Rectal smooth muscle tissue (tissue), 1 donor: ENCODE measurements at regions not wholly inside any gene's neighbourhood (a gene's known extent, or its start where the extent isn't known, plus 50 kb on each side); places are given as distances from the start of the nearest gene placed in this dataset.

Source experiments
- H3K27ac ChIP-seq: one replicate; pipeline ENCODE4 v1.7.0; 2013; ENCODE audit warnings: low read depth, low read length, inconsistent platforms
- H3K27me3 ChIP-seq: one replicate; pipeline ENCODE4 v1.7.0; 2013; ENCODE audit warnings: low read length; ENCODE audit not compliant: control insufficient read depth, insufficient read depth
- H3K36me3 ChIP-seq: one replicate; pipeline ENCODE4 v1.7.0; 2013; ENCODE audit warnings: low read length; ENCODE audit not compliant: control insufficient read depth, insufficient read depth
- H3K4me1 ChIP-seq: one replicate; pipeline ENCODE4 v1.7.0; 2013; ENCODE audit warnings: low read length; ENCODE audit not compliant: control insufficient read depth, insufficient read depth
- H3K4me3 ChIP-seq: one replicate; pipeline ENCODE4 v1.7.0; 2013; ENCODE audit warnings: low read length
- H3K9ac ChIP-seq: one replicate; pipeline ENCODE4 v1.7.0; 2013; ENCODE audit warnings: low read length

GRCh38 chr15:95957861-95958260, 372.6 kb upstream of the NR2F2 start:
- H3K27ac ChIP-seq: no peak overlapping the region
- no peaks in the 10 kb centered on the region for H3K36me3 ChIP-seq
- H3K27me3 ChIP-seq: no peaks in the 10 kb centered on the region
- no peaks in the 10 kb centered on the region for H3K4me1 ChIP-seq
- H3K4me3 ChIP-seq: no peak overlapping the region
- H3K9ac ChIP-seq: no peak overlapping the region

GRCh38 chr15:95958382-95958781, 372.1 kb upstream of the NR2F2 start:
- Histone ChIP-seq H3K4me3 (no peak overlapping the region), H3K4me1 (no peaks in the 10 kb centered on the region), H3K9ac (no peak overlapping the region), H3K36me3 (no peaks in the 10 kb centered on the region), H3K27me3 (no peaks in the 10 kb centered on the region), H3K27ac (no peak overlapping the region)

DNA sequence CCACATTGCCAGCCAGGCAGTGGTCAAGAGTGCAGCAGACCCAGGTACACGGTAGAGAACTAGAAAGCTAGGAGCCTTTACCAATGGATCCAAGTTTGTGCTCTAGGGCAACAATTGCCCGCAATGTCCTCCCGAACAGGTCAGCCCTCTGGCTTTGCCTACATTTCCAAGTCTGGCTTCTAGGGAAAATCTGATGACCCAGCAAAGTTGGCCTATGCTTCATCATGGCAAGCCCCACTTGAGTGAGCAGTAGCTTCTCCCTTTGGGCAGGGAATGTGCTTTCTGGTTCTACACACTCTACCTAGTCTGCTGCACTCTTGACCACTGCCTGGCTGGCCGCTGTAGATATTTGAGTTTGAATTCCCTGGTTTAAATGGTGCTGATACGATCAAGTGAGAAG, 361.6 kb upstream of the NR2F2 start:
- no peak overlapping the region for H3K27ac ChIP-seq
- H3K27me3 ChIP-seq: no peaks in the 10 kb centered on the region
- H3K4me3 ChIP-seq: no peak overlapping the region
- H3K36me3 ChIP-seq: no peaks in the 10 kb centered on the region
- no peak overlapping the region for H3K9ac ChIP-seq
- H3K4me1 ChIP-seq: no peaks in the 10 kb centered on the region

GRCh38 chr15:95970326-95970725, 360.2 kb upstream of the NR2F2 start:
- no peaks in the 10 kb centered on the region for H3K27me3 ChIP-seq
- H3K36me3 ChIP-seq: no peaks in the 10 kb centered on the region
- H3K4me3 ChIP-seq: no peak overlapping the region
- H3K4me1 ChIP-seq: no peaks in the 10 kb centered on the region
- no peak overlapping the region for H3K27ac ChIP-seq
- no peak overlapping the region for H3K9ac ChIP-seq

DNA sequence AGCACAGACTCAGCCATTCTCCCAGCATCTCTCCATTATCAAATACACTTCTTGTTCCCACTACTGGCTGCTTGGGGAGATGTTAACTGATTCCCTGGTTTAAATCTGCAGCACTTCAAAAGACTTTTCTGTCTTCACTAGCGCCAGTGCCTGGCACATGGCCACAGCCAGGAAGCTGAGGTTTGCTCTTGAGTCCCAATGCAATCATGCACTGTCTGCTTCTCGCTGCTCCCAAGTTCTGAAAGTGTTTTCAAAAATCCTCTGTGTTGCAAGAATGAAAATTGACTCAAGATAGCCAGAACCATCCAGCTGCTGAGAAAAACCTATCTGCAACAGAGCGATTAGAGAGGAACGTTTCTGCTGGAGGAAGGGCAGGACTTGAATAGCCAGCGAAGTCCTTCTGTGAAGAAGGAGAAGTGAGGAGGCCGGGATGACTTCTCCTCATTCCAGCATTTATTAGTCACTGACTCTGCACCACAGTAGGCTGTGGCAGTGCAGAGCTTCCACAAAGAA, 358.4 kb upstream of the NR2F2 start:
- Histone ChIP-seq H3K36me3 (no peaks in the 10 kb centered on the region), H3K27me3 (no peaks in the 10 kb centered on the region), H3K4me3 (no peak overlapping the region), H3K27ac (no peak overlapping the region), H3K9ac (no peak overlapping the region), H3K4me1 (no peaks in the 10 kb centered on the region)

DNA sequence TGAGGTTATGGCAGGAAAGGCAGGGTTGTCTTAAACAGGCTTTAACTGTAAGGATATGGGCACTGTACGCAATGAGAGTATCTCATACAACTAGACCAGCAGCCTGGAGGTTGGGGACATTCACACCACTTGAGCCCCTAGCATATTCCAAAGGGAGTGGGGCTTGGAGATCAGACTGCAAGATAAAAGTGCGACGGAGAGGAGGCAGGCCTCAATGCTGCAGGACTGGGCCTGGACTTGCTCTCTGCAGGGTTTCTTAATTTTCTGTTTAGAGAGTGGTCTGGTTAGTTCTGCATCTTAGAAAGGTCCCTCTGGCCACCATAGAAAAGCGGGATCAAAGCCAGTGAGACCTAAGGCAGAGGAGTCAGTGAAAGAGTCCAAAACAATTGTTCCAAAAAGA, 357.7 kb upstream of the NR2F2 start:
- Histone ChIP-seq H3K36me3 (no peaks in the 10 kb centered on the region), H3K27ac (no peak overlapping the region), H3K4me1 (no peaks in the 10 kb centered on the region), H3K4me3 (no peak overlapping the region), H3K27me3 (no peaks in the 10 kb centered on the region), H3K9ac (no peak overlapping the region)

DNA sequence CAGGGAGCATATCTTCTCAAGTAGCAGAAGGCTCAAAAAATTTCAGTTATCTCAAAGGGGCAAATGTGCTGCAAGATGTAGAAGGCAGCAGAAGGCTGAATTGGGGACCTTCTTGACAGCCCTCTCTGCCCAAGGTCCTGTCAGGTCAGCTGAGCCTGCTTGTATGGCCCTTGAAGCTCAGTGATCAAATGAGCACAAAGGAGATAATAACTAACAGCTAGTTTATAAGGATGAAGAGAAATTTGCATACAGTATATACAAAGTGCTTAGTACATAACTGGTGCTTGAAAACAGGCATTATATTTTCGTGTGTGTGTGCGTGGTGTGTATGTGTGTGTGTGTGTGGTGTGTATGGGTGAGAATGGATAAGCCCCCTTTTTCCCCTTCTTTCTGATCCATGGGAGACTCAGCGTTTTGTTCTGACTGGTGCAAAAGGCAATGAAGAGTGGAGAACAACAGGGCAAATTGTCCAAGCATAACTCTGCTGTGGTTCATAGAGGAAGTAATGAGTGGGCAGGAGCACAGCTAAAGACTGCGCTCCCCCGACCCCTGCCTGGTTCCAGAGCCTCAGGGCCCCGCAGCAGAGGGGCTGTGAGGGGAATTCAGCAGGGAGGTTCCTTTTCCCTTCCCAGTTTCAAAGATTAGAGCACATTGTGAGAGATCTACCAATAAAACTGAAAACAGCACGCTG, 356.8 kb upstream of the NR2F2 start:
- H3K36me3 ChIP-seq: no peaks in the 10 kb centered on the region
- no peak overlapping the region for H3K27ac ChIP-seq
- no peaks in the 10 kb centered on the region for H3K27me3 ChIP-seq
- H3K4me1 ChIP-seq: no peaks in the 10 kb centered on the region
- no peak overlapping the region for H3K4me3 ChIP-seq
- no peak overlapping the region for H3K9ac ChIP-seq

DNA sequence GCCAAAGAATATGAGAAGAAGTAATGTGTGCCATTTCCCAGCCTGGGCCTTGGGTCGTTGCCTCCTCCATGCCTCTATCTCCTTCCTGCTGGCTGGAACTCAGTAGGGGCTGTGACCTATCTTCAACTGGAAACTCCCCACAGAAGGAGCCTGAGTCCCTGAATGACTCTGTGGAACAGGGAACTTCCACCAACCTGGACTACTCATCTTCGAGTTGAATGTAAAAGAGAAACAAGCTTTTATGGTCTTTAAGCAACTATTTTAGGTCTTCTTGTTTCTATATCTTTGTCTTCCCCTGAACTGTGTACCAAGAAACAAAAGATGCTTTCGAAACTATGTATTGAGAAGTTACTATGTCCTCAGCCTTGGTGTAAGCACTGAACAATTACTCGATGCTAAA, 355.3 kb upstream of the NR2F2 start:
- Histone ChIP-seq H3K9ac (no peak overlapping the region), H3K4me3 (no peak overlapping the region), H3K36me3 (no peaks in the 10 kb centered on the region), H3K27me3 (no peaks in the 10 kb centered on the region), H3K4me1 (no peaks in the 10 kb centered on the region), H3K27ac (no peak overlapping the region)

DNA sequence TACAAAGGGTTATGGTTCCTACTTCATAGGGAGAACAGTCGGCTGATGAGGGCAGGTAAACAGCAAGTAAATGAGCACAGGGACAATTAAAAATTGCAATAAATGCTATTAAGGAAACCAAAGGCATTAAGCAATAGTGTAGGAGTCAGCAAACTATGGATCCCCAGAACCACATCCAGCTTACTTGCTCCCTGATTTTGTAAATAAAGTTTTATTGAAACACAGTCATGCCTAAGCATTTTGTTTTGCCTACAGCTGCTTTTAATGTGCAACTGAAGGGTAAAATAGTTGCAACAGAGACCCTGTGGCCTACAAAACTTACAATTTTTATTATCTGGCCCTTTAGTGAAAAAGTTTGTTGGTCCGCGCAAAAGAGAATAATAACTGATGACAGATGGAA, 351.2 kb upstream of the NR2F2 start:
- H3K27ac ChIP-seq: no peak overlapping the region
- H3K9ac ChIP-seq: no peak overlapping the region
- H3K27me3 ChIP-seq: no peaks in the 10 kb centered on the region
- H3K4me1 ChIP-seq: no peaks in the 10 kb centered on the region
- no peak overlapping the region for H3K4me3 ChIP-seq
- H3K36me3 ChIP-seq: no peaks in the 10 kb centered on the region

GRCh38 chr15:95981209-95981608, 349.3 kb upstream of the NR2F2 start:
- no peaks in the 10 kb centered on the region for H3K4me1 ChIP-seq
- H3K27ac ChIP-seq: no peak overlapping the region
- H3K27me3 ChIP-seq: no peaks in the 10 kb centered on the region
- no peak overlapping the region for H3K4me3 ChIP-seq
- H3K9ac ChIP-seq: no peak overlapping the region
- no peaks in the 10 kb centered on the region for H3K36me3 ChIP-seq

DNA sequence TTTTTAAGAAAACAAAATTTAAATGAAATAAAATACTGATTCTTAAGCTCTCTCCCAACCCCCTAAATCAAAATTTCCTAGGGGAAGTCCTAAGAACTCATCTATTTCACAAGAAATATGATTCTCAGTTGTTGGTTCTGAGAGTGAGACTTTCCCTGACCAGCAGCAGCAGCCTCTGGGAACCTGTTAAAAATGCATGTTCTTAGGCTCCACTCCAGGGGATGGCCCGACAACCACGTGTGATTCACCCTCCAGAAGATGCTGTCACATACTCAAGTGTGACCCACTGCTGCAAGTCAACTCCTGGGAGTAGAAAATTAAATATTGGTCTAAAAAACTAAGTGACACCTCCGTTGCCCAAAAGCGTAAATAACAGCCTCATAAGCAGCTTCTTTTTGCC, 343.2 kb upstream of the NR2F2 start:
- H3K9ac ChIP-seq: no peak overlapping the region
- no peaks in the 10 kb centered on the region for H3K27me3 ChIP-seq
- no peak overlapping the region for H3K27ac ChIP-seq
- H3K36me3 ChIP-seq: no peaks in the 10 kb centered on the region
- no peaks in the 10 kb centered on the region for H3K4me1 ChIP-seq
- H3K4me3 ChIP-seq: no peak overlapping the region

GRCh38 chr15:95987886-95988573, 342.5 kb upstream of the NR2F2 start:
- no peak overlapping the region for H3K9ac ChIP-seq
- no peak overlapping the region for H3K27ac ChIP-seq
- no peaks in the 10 kb centered on the region for H3K4me1 ChIP-seq
- no peaks in the 10 kb centered on the region for H3K27me3 ChIP-seq
- no peaks in the 10 kb centered on the region for H3K36me3 ChIP-seq
- H3K4me3 ChIP-seq: no peak overlapping the region

DNA sequence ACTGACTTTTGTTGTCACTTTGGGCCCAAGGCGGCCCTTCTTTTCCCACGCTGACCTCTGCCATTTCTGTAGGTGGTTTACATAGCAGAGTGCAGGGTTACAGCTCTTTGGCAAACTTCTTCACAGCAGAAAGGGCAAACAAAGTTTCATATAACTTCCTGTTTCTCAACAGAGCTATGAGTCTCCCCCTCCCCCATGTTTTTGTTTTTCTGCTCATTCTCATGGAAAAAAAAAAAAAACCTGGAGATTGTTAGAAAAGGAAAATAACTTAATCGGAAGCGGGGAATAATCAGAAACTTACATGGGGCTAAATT, 342.0 kb upstream of the NR2F2 start:
- no peaks in the 10 kb centered on the region for H3K36me3 ChIP-seq
- H3K4me1 ChIP-seq: no peaks in the 10 kb centered on the region
- H3K4me3 ChIP-seq: no peak overlapping the region
- no peak overlapping the region for H3K9ac ChIP-seq
- H3K27me3 ChIP-seq: no peaks in the 10 kb centered on the region
- H3K27ac ChIP-seq: no peak overlapping the region
